ENCODE measurements at regions not wholly inside any gene's neighbourhood (a gene's known extent, or its start where the extent isn't known, plus 50 kb on each side); places are given as distances from the start of the nearest gene placed in this dataset.
"Not testable (repeated sequence)": the region's sequence is repeated elsewhere in the genome, so short reads cannot be mapped to it uniquely, and the experiment has no call there.

DNA sequence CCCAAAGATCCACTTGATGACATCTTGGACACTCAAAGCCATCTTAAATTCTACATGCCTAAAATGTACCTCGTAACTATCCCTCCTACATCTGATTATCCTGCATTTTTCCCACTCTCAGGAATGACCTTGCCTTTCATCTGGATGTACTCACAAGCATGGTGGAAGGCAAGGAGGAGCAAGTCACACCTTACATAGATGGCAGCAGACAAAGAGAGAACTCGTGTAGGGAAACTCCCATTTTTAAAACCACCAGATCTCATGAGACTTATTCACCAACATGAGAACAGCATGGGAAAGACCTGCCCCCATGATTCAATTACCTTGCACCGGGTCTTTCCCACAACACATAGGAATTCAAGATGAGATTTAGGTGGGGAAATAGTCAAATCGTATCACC is 616.0 kb downstream of the MCTP2 start:
- no peak for DNase-seq

- DNase-seq: no peak
These were observed 616.7 kb downstream of the MCTP2 start for GRCh38 chr15:94848054-94848453.

GRCh38 chr15:94855018-94855408 is 623.7 kb downstream of the MCTP2 start:
- DNase-seq: no peak

DNA sequence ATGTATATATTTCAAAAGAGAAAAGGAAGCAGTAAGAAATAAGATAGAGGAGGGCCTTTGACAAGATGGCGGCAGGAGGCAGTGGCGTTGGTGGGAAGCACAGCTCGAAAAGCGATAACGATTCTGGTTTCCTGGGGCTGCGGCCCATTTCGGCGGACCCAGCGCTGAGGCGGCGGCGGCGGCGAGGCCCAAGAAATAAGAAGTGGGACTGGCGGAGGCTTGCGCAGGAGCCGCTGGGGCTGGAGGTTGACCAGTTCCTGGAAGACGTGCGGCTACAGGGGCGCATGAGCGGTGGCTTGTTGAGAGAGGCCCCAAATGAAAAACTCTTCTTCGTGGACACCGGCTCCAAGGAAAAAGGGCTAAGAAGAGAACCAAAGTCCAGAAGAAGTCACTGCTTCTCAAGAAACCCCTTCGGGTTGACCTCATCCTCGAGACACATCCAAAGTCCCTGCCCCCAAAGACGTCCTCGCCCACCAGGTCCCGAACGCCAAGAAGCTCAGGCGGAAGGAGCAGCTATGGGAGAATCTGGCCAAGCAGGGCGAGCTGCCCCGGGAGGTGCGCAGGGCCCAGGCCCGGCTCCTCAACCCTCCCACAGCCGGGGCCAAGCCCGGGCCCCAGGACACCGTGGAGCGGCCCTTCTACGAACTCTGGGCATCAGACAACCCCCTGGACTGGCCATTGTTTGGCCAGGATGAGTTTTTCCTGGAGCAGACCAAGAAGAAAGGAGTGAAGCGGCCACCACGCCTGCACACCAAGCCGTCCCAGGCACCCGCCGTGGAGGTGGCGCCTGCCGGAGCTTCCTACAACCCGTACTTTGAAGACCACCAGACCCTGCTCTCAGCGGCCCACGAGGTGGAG is 624.3 kb downstream of the MCTP2 start:
- no peak for DNase-seq

DNA sequence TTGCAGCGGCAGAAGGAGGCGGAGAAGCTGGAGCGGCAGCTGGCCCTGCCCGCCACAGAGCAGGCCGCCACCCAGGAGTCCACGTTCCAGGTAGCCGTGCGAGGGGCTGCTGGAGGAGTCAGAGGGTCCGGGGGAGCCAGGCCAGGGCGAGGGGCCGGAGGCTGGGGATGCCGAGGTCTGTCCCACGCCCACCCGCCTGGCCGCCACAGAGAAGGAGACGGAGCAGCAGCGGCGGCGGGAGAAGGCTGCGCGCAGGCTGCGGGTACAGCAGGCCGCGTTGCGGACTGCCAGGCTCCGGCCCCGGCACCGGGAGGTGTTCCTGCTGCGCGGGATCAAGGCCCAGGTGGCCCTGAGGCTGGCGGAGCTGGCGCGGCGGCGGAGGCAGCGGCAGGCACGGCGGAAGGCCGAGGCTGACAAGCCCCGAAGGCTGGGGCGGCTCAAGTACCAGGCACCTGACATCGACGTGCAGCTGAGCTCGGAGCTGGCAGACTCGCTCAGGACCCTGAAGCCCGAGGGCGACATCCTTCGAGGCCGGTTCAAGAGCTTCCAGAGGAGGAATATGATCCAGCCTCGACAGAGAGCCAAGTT is 625.0 kb downstream of the MCTP2 start:
- no peak for DNase-seq

GRCh38 chr15:94857466-94857865 is 626.1 kb downstream of the MCTP2 start:
- no peak for DNase-seq

GRCh38 chr15:94858011-94858410 is 626.6 kb downstream of the MCTP2 start:
- no peak for DNase-seq

GRCh38 chr15:94858449-94858848 is 627.1 kb downstream of the MCTP2 start:
- DNase-seq: no peak

DNA sequence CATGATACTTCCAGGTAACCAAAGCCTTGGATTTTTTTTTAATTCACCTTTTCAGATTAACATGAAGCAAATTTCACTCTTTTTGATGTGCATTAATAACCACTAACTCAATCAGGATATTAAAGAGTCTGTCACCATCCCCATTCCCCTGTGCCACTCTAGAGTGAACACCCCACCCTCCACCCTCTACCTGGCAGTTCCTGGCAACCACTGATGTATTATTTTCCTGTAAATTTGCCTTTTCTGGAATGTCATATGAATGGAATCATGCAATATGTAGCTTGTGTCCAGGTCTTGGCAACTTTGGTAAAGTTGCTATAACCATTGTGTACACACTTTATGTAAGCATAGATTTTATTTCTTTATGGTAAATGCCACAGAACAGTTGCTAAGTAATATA is 627.6 kb downstream of the MCTP2 start:
- no peak for DNase-seq

GRCh38 chr15:94864600-94864999 is 633.2 kb downstream of the MCTP2 start:
- DNase-seq: no peak

DNA sequence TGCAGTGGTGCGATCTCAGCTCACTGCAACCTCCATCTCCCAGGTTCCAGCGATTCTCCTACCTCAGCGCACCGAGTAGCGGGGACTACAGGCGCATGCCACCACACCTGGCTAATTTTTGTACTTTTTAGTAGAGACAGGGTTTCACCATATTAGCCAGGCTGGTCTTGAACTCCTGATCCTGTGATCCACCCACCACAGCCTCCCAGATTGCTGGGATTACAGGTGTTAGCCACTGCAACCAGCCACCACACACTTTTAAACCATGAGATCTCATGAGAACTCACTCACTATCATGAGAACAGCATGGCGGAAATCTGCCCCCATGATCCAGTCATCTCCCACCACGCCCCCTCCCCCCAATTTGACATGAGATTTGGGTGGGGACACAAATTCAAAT is 636.9 kb downstream of the MCTP2 start:
- not testable (repeated sequence) for DNase-seq

DNA sequence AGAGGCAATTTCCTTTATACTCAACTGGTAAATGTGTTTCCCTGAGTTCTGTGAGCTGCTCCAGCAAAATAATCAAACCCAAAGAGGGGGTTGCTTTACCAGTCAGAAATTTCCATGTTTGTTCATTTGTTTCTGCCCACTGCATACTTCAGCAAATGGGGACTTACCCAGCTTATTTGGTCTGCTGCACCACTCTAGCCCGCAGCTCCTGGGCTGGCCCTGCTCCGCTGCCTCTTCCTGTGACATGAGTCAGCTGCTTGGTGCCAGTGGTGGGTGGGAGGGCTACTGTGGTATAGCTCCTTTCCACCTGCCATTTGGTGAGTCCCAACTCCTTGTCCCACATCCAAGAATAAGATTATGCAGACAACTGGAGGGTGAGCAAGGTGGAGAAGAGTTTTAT is 644.2 kb downstream of the MCTP2 start:
- DNase-seq: no peak

DNA sequence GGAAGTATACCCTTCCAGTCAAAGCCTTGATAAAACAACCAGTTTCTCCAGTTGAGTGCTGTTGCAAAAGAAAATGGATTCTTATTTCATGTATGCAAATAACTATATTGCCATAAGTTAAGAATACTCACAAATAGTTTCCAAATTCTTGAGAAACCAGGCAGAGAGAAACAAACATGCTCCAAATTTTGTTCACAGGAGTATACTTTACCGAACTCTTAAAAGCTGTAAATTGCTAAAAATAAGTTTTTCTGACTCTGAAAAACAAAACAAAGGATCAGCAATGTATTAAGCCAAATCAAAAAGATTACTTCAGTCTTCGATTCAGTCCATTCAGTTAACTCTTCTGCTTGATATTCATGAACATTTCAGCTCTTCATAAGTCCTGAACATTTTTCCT is 646.5 kb downstream of the MCTP2 start:
- DNase-seq: no peak

DNA sequence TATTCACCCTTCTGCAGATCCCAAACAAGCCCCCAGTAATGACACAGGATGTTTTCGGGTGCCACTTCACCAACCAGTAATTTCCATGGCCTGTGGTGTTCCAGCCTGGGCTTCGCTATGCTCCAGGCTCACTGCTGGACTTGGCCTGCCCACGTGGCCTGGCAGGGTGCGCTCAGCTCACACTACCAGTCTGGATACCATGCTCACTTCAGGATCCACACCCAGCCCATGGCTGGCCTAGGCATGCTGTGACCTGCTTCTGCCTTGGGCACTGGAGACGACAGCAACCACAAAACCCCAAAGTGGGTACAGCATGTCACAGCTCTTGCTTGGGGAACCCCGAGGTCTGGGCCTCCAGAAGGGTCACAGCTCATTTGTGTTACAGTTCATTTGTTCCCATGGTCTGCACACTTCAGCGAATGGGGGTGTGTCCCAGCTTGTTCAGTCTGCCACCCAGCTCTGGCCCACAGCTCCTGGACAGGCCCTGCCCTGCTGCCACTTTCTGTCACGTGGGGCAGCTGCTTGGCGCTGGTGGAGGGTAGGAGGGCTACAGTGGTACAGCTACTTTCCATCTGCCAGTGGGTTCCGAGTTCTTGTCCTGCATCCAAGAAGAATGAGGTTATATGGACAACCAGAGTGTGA is 650.8 kb downstream of the MCTP2 start:
- DNase-seq: no peak

DNA sequence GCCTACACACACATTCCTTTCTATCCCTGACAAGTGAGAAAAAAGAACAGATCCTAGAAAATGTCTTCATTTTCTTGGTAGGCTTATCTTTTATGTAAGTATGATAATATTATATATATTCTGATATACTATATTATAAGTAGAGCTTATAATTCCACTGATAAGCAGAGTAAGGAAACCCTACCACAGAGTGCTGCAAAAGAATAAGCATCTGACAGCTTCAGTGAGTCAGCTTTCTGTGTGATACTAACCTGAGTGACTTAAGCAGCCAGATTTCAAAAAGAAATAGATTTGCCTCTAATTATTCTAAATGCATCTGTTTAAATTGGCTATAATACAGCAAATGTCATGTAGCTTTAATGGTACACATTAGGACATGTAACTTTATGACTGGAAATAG is 656.0 kb downstream of the MCTP2 start:
- DNase-seq: no peak

- DNase-seq: no peak
These were observed 657.8 kb downstream of the MCTP2 start for GRCh38 chr15:94889153-94889552.

- DNase-seq: no peak
These were observed 661.7 kb downstream of the MCTP2 start for GRCh38 chr15:94893091-94893490.

DNA sequence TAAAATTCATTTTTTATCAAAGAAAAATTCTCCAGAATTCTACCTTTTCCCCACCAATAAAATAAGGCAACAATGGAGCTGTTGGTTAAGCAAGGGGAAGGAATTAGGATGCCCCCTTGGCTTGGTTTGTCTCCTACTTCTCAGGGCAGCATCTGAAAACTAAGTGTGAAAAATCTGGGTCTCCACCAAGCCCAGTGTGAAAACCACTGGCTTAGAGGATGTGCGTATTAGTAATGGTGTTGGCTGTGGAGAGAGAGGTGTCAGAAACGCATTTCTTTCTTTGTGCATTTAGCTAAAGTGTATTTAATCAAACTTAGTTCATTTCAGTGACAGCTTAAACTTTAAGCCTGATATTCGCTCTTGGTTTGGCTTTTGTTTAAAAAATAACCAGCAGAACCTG is 662.7 kb downstream of the MCTP2 start:
- DNase-seq: no peak

DNA sequence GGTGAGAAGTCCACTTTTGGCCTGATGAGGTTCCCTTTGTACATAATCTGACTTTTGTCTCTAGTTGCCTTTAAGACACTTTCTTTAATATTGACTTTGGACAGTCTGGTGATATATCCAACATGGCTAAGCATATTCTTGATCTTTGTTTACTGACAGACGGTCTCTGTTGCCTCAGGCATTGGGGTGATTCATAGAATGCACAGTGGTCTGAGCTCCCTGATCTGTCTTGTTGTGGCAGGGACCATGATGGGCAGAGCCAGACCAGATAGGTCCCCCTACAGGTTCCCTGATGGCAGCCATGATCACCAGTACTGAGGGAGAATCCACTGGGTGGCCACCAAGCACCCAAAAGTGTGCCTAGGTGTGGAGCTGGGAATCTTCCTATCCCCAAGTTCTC is 678.1 kb downstream of the MCTP2 start:
- no peak for DNase-seq

GRCh38 chr15:94910166-94910565 is 678.8 kb downstream of the MCTP2 start:
- no peak for DNase-seq

GRCh38 chr15:94912760-94913159 is 681.4 kb downstream of the MCTP2 start:
- DNase-seq: no peak

DNA sequence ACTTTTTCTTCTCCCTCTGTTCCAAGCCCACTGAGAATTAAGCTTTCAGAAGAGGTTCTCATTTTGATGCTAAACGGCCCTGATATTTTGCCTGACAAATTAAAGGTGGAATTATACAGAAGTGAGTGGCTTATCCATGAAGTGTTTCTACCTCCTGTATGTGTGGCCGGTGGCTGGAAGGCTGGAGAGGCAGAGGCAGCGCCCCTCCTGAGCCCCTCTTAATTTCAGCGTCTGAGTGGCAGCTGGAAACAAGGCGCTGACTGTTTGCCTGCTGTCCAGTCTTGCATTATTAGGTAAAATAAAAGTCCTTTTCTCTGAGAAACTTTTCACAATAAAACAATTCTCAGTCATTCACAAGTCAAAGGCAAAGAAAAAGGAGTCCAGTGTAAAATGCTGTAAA is 685.7 kb downstream of the MCTP2 start:
- no peak for DNase-seq

- DNase-seq: no peak
These were observed 690.6 kb downstream of the MCTP2 start for GRCh38 chr15:94921936-94922335.

GRCh38 chr15:94924057-94924456 is 692.7 kb downstream of the MCTP2 start:
- no peak for DNase-seq

Measured in activated effector memory CD4-positive, alpha-beta T cell treated with anti-CD3 and anti-CD28 coated beads, Interleukin-2, amount 50 U/mL, for 16 hours (primary cell).